ENCODE measurements at regions not wholly inside any gene's neighbourhood (a gene's known extent, or its start where the extent isn't known, plus 50 kb on each side); places are given as distances from the start of the nearest gene placed in this dataset.

GRCh38 chr2:30366199-30366691 is 80.8 kb upstream of the LCLAT1 start:
- H3K4me3 ChIP-seq (ENCODE audit: low read depth, low read length) = no peak overlapping the region
- DNase-seq (ENCODE audit: low read depth) = no peak
- no peak for TF ChIP-seq CTCF (conservative IDR thresholded peaks at IDR 0.05; ENCODE audit: low read depth, low read length)

- no peak for DNase-seq (ENCODE audit: low read depth)
- no peak for TF ChIP-seq CTCF (conservative IDR thresholded peaks at IDR 0.05; ENCODE audit: low read depth, low read length)
- no peak overlapping the region for H3K4me3 ChIP-seq (ENCODE audit: low read depth, low read length)
Measured at GRCh38 chr2:30367232-30368070, 79.6 kb upstream of the LCLAT1 start.

- no peak overlapping the region for H3K4me3 ChIP-seq (ENCODE audit: low read depth, low read length)
- DNase-seq (ENCODE audit: low read depth) = no peak
- no peak for TF ChIP-seq CTCF (conservative IDR thresholded peaks at IDR 0.05; ENCODE audit: low read depth, low read length)
Measured at GRCh38 chr2:30368258-30368657, 78.8 kb upstream of the LCLAT1 start.

- no peak overlapping the region for H3K4me3 ChIP-seq (ENCODE audit: low read depth, low read length)
- no peak for TF ChIP-seq CTCF (conservative IDR thresholded peaks at IDR 0.05; ENCODE audit: low read depth, low read length)
- no peak for DNase-seq (ENCODE audit: low read depth)
Measured at GRCh38 chr2:30371028-30371689, 75.9 kb upstream of the LCLAT1 start.

GRCh38 chr2:30371772-30372373 is 75.2 kb upstream of the LCLAT1 start:
- DNase-seq (ENCODE audit: low read depth) = no peak
- TF ChIP-seq CTCF (conservative IDR thresholded peaks at IDR 0.05; ENCODE audit: low read depth, low read length) = no peak
- no peak overlapping the region for H3K4me3 ChIP-seq (ENCODE audit: low read depth, low read length)

GRCh38 chr2:30372826-30373225 is 74.2 kb upstream of the LCLAT1 start:
- no peak overlapping the region for H3K4me3 ChIP-seq (ENCODE audit: low read depth, low read length)
- DNase-seq (ENCODE audit: low read depth) = no peak
- TF ChIP-seq CTCF (conservative IDR thresholded peaks at IDR 0.05; ENCODE audit: low read depth, low read length) = no peak

Data from choroid plexus epithelial cell (primary cell).